T-helper 1 cell treated with Interleukin-12 subunit alpha and Interleukin-12 subunit beta and Interleukin-4 antibody, amounts not matched to agents 30 μg/mL and 1 μg/mL, for 36 hours (primary cell): ENCODE measurements at regions not wholly inside any gene's neighbourhood (a gene's known extent, or its start where the extent isn't known, plus 50 kb on each side); places are given as distances from the start of the nearest gene placed in this dataset.
"Not testable (repeated sequence)": the region's sequence is repeated elsewhere in the genome, so short reads cannot be mapped to it uniquely, and the experiment has no call there.

ENCODE experiments used
- H3K27ac Mint-ChIP-seq: one replicate; pipeline ENCODE4 v1.8.0; 2021; ENCODE audit warnings: mild to moderate bottlenecking, mixed read lengths
- H3K27me3 Mint-ChIP-seq: one replicate; pipeline ENCODE4 v1.8.0; 2021; ENCODE audit warnings: low read depth, mixed read lengths
- H3K36me3 Mint-ChIP-seq: one replicate; pipeline ENCODE4 v1.8.0; 2021; ENCODE audit warnings: low read depth, mixed read lengths
- H3K4me1 Mint-ChIP-seq: one replicate; pipeline ENCODE4 v1.8.0; 2021; ENCODE audit warnings: low read depth, mixed read lengths
- H3K4me3 Mint-ChIP-seq: one replicate; pipeline ENCODE4 v1.8.0; 2021; ENCODE audit warnings: mild to moderate bottlenecking, moderate library complexity, mixed read lengths
- H3K9me3 Mint-ChIP-seq: one replicate; pipeline ENCODE4 v1.8.0; 2021; ENCODE audit warnings: mixed read lengths

- H3K9me3 Mint-ChIP-seq, result no peaks in the 10 kb centered on the region
- H3K36me3 Mint-ChIP-seq, result no peaks in the 10 kb centered on the region
- no peaks in the 10 kb centered on the region for H3K27me3 Mint-ChIP-seq
- H3K4me1 Mint-ChIP-seq, result no peaks in the 10 kb centered on the region
- no peak overlapping the region for H3K27ac Mint-ChIP-seq
- no peak overlapping the region for H3K4me3 Mint-ChIP-seq
Observed at GRCh38 chr17:70357190-70357589, 187.9 kb downstream of the KCNJ2 start.

- Mint-ChIP-seq H3K27me3 (no peaks in the 10 kb centered on the region), H3K4me3 (no peak overlapping the region), H3K36me3 (no peaks in the 10 kb centered on the region), H3K9me3 (no peaks in the 10 kb centered on the region), H3K27ac (no peak overlapping the region), H3K4me1 (no peaks in the 10 kb centered on the region)
Observed at GRCh38 chr17:70365091-70365583, 195.8 kb downstream of the KCNJ2 start.

- Mint-ChIP-seq H3K4me1 (no peaks in the 10 kb centered on the region), H3K27ac (no peak overlapping the region), H3K27me3 (no peaks in the 10 kb centered on the region), H3K36me3 (no peaks in the 10 kb centered on the region), H3K9me3 (no peaks in the 10 kb centered on the region), H3K4me3 (no peak overlapping the region)
Observed at GRCh38 chr17:70366386-70366785, 197.1 kb downstream of the KCNJ2 start.

GRCh38 chr17:70368011-70368410, 198.7 kb downstream of the KCNJ2 start:
- no peak overlapping the region for H3K27ac Mint-ChIP-seq
- H3K9me3 Mint-ChIP-seq, result no peaks in the 10 kb centered on the region
- no peaks in the 10 kb centered on the region for H3K27me3 Mint-ChIP-seq
- H3K4me1 Mint-ChIP-seq, result no peaks in the 10 kb centered on the region
- no peak overlapping the region for H3K4me3 Mint-ChIP-seq
- no peaks in the 10 kb centered on the region for H3K36me3 Mint-ChIP-seq

- no peaks in the 10 kb centered on the region for H3K4me1 Mint-ChIP-seq
- peaks cover 3% of the 10 kb centered on the region for H3K9me3 Mint-ChIP-seq
- H3K4me3 Mint-ChIP-seq, result no peak overlapping the region
- H3K27me3 Mint-ChIP-seq, result no peaks in the 10 kb centered on the region
- H3K36me3 Mint-ChIP-seq, result no peaks in the 10 kb centered on the region
- no peak overlapping the region for H3K27ac Mint-ChIP-seq
Observed at GRCh38 chr17:70369391-70369790, 200.1 kb downstream of the KCNJ2 start.

GRCh38 chr17:70370816-70371215, 201.5 kb downstream of the KCNJ2 start:
- H3K36me3 Mint-ChIP-seq, result no peaks in the 10 kb centered on the region
- peaks cover 3% of the 10 kb centered on the region for H3K9me3 Mint-ChIP-seq
- no peaks in the 10 kb centered on the region for H3K27me3 Mint-ChIP-seq
- no peaks in the 10 kb centered on the region for H3K4me1 Mint-ChIP-seq
- H3K27ac Mint-ChIP-seq, result no peak overlapping the region
- no peak overlapping the region for H3K4me3 Mint-ChIP-seq

- Mint-ChIP-seq H3K4me3 (no peak overlapping the region), H3K27me3 (no peaks in the 10 kb centered on the region), H3K4me1 (no peaks in the 10 kb centered on the region), H3K27ac (no peak overlapping the region), H3K36me3 (no peaks in the 10 kb centered on the region), H3K9me3 (peaks cover 3% of the 10 kb centered on the region)
Observed at GRCh38 chr17:70373369-70373768, 204.0 kb downstream of the KCNJ2 start.

GRCh38 chr17:70374496-70374895, 205.2 kb downstream of the KCNJ2 start:
- Mint-ChIP-seq H3K27ac (no peak overlapping the region), H3K27me3 (no peaks in the 10 kb centered on the region), H3K9me3 (peaks cover 3% of the 10 kb centered on the region), H3K36me3 (no peaks in the 10 kb centered on the region), H3K4me3 (no peak overlapping the region), H3K4me1 (no peaks in the 10 kb centered on the region)

GRCh38 chr17:70375406-70375805, 206.1 kb downstream of the KCNJ2 start:
- no peak overlapping the region for H3K4me3 Mint-ChIP-seq
- H3K27ac Mint-ChIP-seq, result no peak overlapping the region

GRCh38 chr17:70375813-70376770, 206.8 kb downstream of the KCNJ2 start:
- H3K27me3 Mint-ChIP-seq, result no peaks in the 10 kb centered on the region
- H3K4me3 Mint-ChIP-seq, result no peak overlapping the region
- H3K9me3 Mint-ChIP-seq, result peaks cover 3% of the 10 kb centered on the region
- no peaks in the 10 kb centered on the region for H3K36me3 Mint-ChIP-seq
- H3K27ac Mint-ChIP-seq, result no peak overlapping the region
- H3K4me1 Mint-ChIP-seq, result no peaks in the 10 kb centered on the region

More at GRCh38 chr17:70375406-70375805, 206.1 kb downstream of the KCNJ2 start:
- peaks cover 3% of the 10 kb centered on the region for H3K9me3 Mint-ChIP-seq
- no peaks in the 10 kb centered on the region for H3K27me3 Mint-ChIP-seq
- H3K4me1 Mint-ChIP-seq, result no peaks in the 10 kb centered on the region
- no peaks in the 10 kb centered on the region for H3K36me3 Mint-ChIP-seq

- H3K4me1 Mint-ChIP-seq, result no peaks in the 10 kb centered on the region
- no peaks in the 10 kb centered on the region for H3K36me3 Mint-ChIP-seq
- H3K27ac Mint-ChIP-seq, result no peak overlapping the region
- H3K9me3 Mint-ChIP-seq, result peaks cover 3% of the 10 kb centered on the region
- no peaks in the 10 kb centered on the region for H3K27me3 Mint-ChIP-seq
- H3K4me3 Mint-ChIP-seq, result no peak overlapping the region
Observed at GRCh38 chr17:70377654-70378053, 208.3 kb downstream of the KCNJ2 start.

GRCh38 chr17:70378076-70378475, 208.7 kb downstream of the KCNJ2 start:
- Mint-ChIP-seq H3K27ac (no peak overlapping the region), H3K27me3 (no peaks in the 10 kb centered on the region), H3K36me3 (no peaks in the 10 kb centered on the region), H3K4me1 (no peaks in the 10 kb centered on the region), H3K4me3 (no peak overlapping the region), H3K9me3 (peaks cover 3% of the 10 kb centered on the region)

- Mint-ChIP-seq H3K9me3 (no peaks in the 10 kb centered on the region), H3K36me3 (no peaks in the 10 kb centered on the region), H3K27me3 (no peaks in the 10 kb centered on the region), H3K27ac (no peak overlapping the region), H3K4me3 (no peak overlapping the region), H3K4me1 (no peaks in the 10 kb centered on the region)
Observed at GRCh38 chr17:70379945-70380344, 210.6 kb downstream of the KCNJ2 start.

- not testable (repeated sequence) for H3K27me3 Mint-ChIP-seq, H3K4me3 Mint-ChIP-seq, H3K4me1 Mint-ChIP-seq, H3K27ac Mint-ChIP-seq, H3K9me3 Mint-ChIP-seq, H3K36me3 Mint-ChIP-seq
Observed at GRCh38 chr17:70381916-70382315, 212.6 kb downstream of the KCNJ2 start.

- no peak overlapping the region for H3K4me3 Mint-ChIP-seq
- H3K4me1 Mint-ChIP-seq, result no peaks in the 10 kb centered on the region
- no peaks in the 10 kb centered on the region for H3K27me3 Mint-ChIP-seq
- peaks cover 3% of the 10 kb centered on the region for H3K9me3 Mint-ChIP-seq
- H3K27ac Mint-ChIP-seq, result no peak overlapping the region
- no peaks in the 10 kb centered on the region for H3K36me3 Mint-ChIP-seq
Observed at GRCh38 chr17:70388326-70388725, 219.0 kb downstream of the KCNJ2 start.
